ENCODE measurements at regions not wholly inside any gene's neighbourhood (a gene's known extent, or its start where the extent isn't known, plus 50 kb on each side); places are given as distances from the start of the nearest gene placed in this dataset.

DNA sequence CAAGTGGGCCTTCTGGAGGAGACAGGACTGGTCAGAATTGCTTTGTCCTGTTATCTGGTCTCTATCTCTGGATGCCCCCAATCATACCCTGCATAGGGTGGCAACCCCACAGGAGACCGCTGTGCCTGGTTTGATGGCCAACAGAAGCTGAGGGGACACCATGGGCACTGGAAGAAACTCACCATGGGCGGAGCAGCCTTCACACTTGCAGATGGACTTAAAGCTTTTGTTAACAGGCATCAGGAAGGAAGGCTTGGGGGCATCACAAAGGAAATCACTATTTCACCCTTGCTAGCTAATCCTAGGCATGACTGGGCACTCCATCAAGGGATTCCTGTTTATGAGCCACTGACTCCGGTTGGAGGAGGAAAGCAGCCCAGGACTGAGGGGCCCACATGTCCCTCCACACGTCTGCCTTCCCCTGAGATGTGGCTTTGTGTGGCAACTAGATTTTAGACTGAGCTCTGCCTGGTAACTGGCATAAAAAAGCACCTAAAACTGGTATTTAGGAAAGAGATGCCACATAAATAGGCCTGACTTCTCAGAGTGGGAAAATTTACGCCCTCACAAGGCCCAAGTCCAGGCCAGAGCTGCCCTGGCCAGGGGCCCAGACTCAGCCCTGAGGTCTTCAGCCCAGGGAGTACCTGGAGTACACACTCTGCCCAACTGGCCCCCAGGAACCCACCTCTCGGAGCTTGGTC, 57.0 kb upstream of the LYVE1 start:
- TF ChIP-seq, protein P1, sequence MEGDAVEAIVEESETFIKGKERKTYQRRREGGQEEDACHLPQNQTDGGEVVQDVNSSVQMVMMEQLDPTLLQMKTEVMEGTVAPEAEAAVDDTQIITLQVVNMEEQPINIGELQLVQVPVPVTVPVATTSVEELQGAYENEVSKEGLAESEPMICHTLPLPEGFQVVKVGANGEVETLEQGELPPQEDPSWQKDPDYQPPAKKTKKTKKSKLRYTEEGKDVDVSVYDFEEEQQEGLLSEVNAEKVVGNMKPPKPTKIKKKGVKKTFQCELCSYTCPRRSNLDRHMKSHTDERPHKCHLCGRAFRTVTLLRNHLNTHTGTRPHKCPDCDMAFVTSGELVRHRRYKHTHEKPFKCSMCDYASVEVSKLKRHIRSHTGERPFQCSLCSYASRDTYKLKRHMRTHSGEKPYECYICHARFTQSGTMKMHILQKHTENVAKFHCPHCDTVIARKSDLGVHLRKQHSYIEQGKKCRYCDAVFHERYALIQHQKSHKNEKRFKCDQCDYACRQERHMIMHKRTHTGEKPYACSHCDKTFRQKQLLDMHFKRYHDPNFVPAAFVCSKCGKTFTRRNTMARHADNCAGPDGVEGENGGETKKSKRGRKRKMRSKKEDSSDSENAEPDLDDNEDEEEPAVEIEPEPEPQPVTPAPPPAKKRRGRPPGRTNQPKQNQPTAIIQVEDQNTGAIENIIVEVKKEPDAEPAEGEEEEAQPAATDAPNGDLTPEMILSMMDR (IDR thresholded peaks at IDR 0.05) = no peak
- TF ChIP-seq EP300 (IDR thresholded peaks at IDR 0.05) (no peak), POLR2A (IDR thresholded peaks at IDR 0.05) (no peak)
